Esophagus squamous epithelium (tissue), 4 donors: ENCODE measurements at regions not wholly inside any gene's neighbourhood (a gene's known extent, or its start where the extent isn't known, plus 50 kb on each side); places are given as distances from the start of the nearest gene placed in this dataset.

ENCODE experiments used
- CTCF ChIP-seq, 6 experiments: fragments of 450-650 bp in 4 of 6; fragments of 200-600 bp in 2 of 6; sonication (generic) in 2 of 6; IDR thresholded peaks; one replicate each; pipeline ENCODE4 v1.5.1; 2016 to 2019; ENCODE audit warnings: antibody characterized with exemption in 6 of 6, mild to moderate bottlenecking in 4 of 6, moderate library complexity in 4 of 6
- POLR2A ChIP-seq, 4 donors: fragments of 450-650 bp; IDR thresholded peaks; one replicate each; pipeline ENCODE4 v1.6.1; 2017; ENCODE audit warnings: antibody characterized with exemption in 4 of 4, mild to moderate bottlenecking in 4 of 4, moderate library complexity in 3 of 4

GRCh38 chr6:9172096-9172495 is 736.8 kb upstream of the SLC35B3 start:
- TF ChIP-seq CTCF (IDR thresholded peaks at IDR 0.05): no peak
- no peak for TF ChIP-seq POLR2A (IDR thresholded peaks at IDR 0.05)
